ENCODE measurements at regions not wholly inside any gene's neighbourhood (a gene's known extent, or its start where the extent isn't known, plus 50 kb on each side); places are given as distances from the start of the nearest gene placed in this dataset.

- TF ChIP-seq ZNF530 (CRISPR knock-in tag; IDR thresholded peaks at IDR 0.05; ENCODE audit: low read depth) (no peak), PAXIP1 (CRISPR knock-in tag; conservative IDR thresholded peaks at IDR 0.05) (no peak)
These were observed 844.3 kb upstream of the SEMA6D start (continued) for GRCh38 chr15:46872981-46873330.

GRCh38 chr15:46879032-46879770, 838.1 kb upstream of the SEMA6D start:
- ChIA-PET CTCF (ENCODE audit: low intra/inter-chr PET ratio, low total read pairs) (no interaction called here), POLR2A (no interaction called here)
- no peak for DNase-seq (ENCODE audit: low spot score)
- Histone ChIP-seq H3K9ac (ENCODE audit: insufficient read depth, low read depth, low read length) (no peak overlapping the region), H4K20me1 (ENCODE audit: insufficient read depth, low read length) (no peaks in the 10 kb centered on the region), H3K27me3 (ENCODE audit: control insufficient read depth in 1 of 2, insufficient read depth in 2 of 2, low read length in 2 of 2) (no peaks in the 10 kb centered on the region), H3K36me3 (replicated peaks in 1 of 2; ENCODE audit: control insufficient read depth in 1 of 2, insufficient read depth in 2 of 2, low read length in 2 of 2) (no peaks in the 10 kb centered on the region), H3K4me3 (replicated peaks in 1 of 3; ENCODE audit: insufficient read depth in 1 of 3, low read depth in 2 of 3, low read length in 3 of 3) (no peak overlapping the region), H3K27ac (ENCODE audit: extremely low read length, insufficient read depth, low read length) (no peak overlapping the region), H2AFZ (ENCODE audit: low read length) (no peak overlapping the region), H3K4me2 (ENCODE audit: low read depth, low read length) (no peak overlapping the region), H3K9me3 (ENCODE audit: low read length) (peaks cover 81% of the 10 kb centered on the region), H3K4me1 (ENCODE audit: insufficient read depth, low read length) (no peaks in the 10 kb centered on the region), H3K79me2 (ENCODE audit: insufficient read depth, low read length) (no peaks in the 10 kb centered on the region)
- no peak for FAIRE-seq
- intact Hi-C loops (cut with micrococcal nuclease; ENCODE audit: unreplicated experiment) (no loop called here), in situ Hi-C loops (cut with HindIII; ENCODE audit: extremely low pct_ligation_motif_present, low pct_unique_long_range_greater_than_20kb) (no loop called here)
- no peak for ATAC-seq
- BruUV-seq (replicated peaks): no TSS peak
- 1% methylated on average over 5 of the region's 5 CpGs for WGBS (ENCODE audit: low lambda C conversion rate)
- TF ChIP-seq ZFP62 (CRISPR knock-in tag; IDR thresholded peaks at IDR 0.05) (no peak), ZSCAN5A (CRISPR knock-in tag; IDR thresholded peaks at IDR 0.05; ENCODE audit: borderline replicate concordance) (no peak), ZNF512B (CRISPR knock-in tag; IDR thresholded peaks at IDR 0.05; ENCODE audit: borderline replicate concordance) (no peak), ETV6 (CRISPR knock-in tag; conservative IDR thresholded peaks at IDR 0.05) (no peak), SMC3 (IDR thresholded peaks at IDR 0.05; ENCODE audit: low read length) (no peak), CC2D1A (CRISPR knock-in tag; IDR thresholded peaks at IDR 0.05) (no peak), ZNF503 (CRISPR knock-in tag; IDR thresholded peaks at IDR 0.05) (no peak), ZBTB7B (CRISPR knock-in tag; IDR thresholded peaks at IDR 0.05) (no peak), ATF5 (CRISPR knock-in tag; IDR thresholded peaks at IDR 0.05; ENCODE audit: low read depth) (no peak), TAF15 (IDR thresholded peaks at IDR 0.05; ENCODE audit: low read depth, low read length, poor library complexity, severe bottlenecking) (no peak)
